ENCODE measurements at regions not wholly inside any gene's neighbourhood (a gene's known extent, or its start where the extent isn't known, plus 50 kb on each side); places are given as distances from the start of the nearest gene placed in this dataset.

DNA sequence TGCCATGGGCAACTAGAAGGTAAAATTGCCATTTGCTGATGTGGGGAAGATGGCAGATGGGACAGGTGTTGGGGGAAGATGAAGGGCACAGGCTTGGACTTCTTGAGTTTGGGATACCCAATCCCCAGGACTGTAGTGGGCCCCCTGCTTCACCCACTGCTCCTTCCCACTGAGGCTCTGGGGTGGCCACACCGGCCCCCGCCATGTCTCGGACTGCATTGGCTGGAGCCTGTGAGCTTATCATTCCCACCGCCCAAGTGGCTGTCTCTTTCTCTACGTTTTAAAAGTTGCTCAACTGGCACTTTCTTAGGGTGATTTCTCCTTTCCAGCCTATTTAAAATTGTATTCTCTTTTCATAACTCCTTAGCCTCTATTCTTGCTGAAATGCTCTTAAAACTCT is 730.0 kb upstream of the ADAMTS16 start:
- TF ChIP-seq, protein P1, sequence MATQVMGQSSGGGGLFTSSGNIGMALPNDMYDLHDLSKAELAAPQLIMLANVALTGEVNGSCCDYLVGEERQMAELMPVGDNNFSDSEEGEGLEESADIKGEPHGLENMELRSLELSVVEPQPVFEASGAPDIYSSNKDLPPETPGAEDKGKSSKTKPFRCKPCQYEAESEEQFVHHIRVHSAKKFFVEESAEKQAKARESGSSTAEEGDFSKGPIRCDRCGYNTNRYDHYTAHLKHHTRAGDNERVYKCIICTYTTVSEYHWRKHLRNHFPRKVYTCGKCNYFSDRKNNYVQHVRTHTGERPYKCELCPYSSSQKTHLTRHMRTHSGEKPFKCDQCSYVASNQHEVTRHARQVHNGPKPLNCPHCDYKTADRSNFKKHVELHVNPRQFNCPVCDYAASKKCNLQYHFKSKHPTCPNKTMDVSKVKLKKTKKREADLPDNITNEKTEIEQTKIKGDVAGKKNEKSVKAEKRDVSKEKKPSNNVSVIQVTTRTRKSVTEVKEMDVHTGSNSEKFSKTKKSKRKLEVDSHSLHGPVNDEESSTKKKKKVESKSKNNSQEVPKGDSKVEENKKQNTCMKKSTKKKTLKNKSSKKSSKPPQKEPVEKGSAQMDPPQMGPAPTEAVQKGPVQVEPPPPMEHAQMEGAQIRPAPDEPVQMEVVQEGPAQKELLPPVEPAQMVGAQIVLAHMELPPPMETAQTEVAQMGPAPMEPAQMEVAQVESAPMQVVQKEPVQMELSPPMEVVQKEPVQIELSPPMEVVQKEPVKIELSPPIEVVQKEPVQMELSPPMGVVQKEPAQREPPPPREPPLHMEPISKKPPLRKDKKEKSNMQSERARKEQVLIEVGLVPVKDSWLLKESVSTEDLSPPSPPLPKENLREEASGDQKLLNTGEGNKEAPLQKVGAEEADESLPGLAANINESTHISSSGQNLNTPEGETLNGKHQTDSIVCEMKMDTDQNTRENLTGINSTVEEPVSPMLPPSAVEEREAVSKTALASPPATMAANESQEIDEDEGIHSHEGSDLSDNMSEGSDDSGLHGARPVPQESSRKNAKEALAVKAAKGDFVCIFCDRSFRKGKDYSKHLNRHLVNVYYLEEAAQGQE (IDR thresholded peaks at IDR 0.05; ENCODE audit: insufficient replicate concordance, low read depth), result no peak
- TF ChIP-seq, protein P2, sequence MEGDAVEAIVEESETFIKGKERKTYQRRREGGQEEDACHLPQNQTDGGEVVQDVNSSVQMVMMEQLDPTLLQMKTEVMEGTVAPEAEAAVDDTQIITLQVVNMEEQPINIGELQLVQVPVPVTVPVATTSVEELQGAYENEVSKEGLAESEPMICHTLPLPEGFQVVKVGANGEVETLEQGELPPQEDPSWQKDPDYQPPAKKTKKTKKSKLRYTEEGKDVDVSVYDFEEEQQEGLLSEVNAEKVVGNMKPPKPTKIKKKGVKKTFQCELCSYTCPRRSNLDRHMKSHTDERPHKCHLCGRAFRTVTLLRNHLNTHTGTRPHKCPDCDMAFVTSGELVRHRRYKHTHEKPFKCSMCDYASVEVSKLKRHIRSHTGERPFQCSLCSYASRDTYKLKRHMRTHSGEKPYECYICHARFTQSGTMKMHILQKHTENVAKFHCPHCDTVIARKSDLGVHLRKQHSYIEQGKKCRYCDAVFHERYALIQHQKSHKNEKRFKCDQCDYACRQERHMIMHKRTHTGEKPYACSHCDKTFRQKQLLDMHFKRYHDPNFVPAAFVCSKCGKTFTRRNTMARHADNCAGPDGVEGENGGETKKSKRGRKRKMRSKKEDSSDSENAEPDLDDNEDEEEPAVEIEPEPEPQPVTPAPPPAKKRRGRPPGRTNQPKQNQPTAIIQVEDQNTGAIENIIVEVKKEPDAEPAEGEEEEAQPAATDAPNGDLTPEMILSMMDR (IDR thresholded peaks at IDR 0.05; ENCODE audit: insufficient read depth, low read length), result no peak
